Activated CD4-positive, alpha-beta memory T cell treated with anti-CD3 and anti-CD28 coated beads, Interleukin-2, amount 10 ng/mL, durations not matched to agents 7 days and 5 days (primary cell): ENCODE measurements at regions not wholly inside any gene's neighbourhood (a gene's known extent, or its start where the extent isn't known, plus 50 kb on each side); places are given as distances from the start of the nearest gene placed in this dataset.
"Not testable (repeated sequence)": the region's sequence is repeated elsewhere in the genome, so short reads cannot be mapped to it uniquely, and the experiment has no call there.

Experiments used
- CTCF ChIA-PET: fragments of 350-600 bp; sonication (Branson Sonifier 250); formaldehyde crosslinking; loops from one replicate; lab custom pipeline; 2021; ENCODE audit warnings: antibody characterized with exemption, inconsistent platforms; lab: Charles Lee
- POLR2A ChIA-PET: fragments of 350-600 bp; sonication (Branson Sonifier 250); formaldehyde crosslinking; loops from one replicate; lab custom pipeline; 2021; ENCODE audit warnings: antibody characterized with exemption; lab: Charles Lee
- DNase-seq: peaks from one replicate; pipeline ENCODE4 v3.0.0-alpha.2; 2020
- H3K27ac Mint-ChIP-seq: one replicate; pipeline ENCODE4 v1.8.0; 2021; ENCODE audit warnings: mild to moderate bottlenecking, mixed read lengths
- H3K27me3 Mint-ChIP-seq: one replicate; pipeline ENCODE4 v1.8.0; 2021; ENCODE audit warnings: mixed read lengths
- H3K36me3 Mint-ChIP-seq: one replicate; pipeline ENCODE4 v1.8.0; 2021; ENCODE audit warnings: low read depth, mixed read lengths
- H3K4me1 Mint-ChIP-seq: one replicate; pipeline ENCODE4 v1.8.0; 2021; ENCODE audit warnings: mixed read lengths
- H3K4me3 Mint-ChIP-seq: one replicate; pipeline ENCODE4 v1.8.0; 2021; ENCODE audit warnings: mild to moderate bottlenecking, mixed read lengths
- H3K9me3 Mint-ChIP-seq: one replicate; pipeline ENCODE4 v1.8.0; 2021; ENCODE audit warnings: mixed read lengths

GRCh38 chr4:183374950-183375555 is 52.8 kb upstream of the CLDN24 start:
- Mint-ChIP-seq H3K27me3 (no peaks in the 10 kb centered on the region), H3K36me3 (peaks cover 4% of the 10 kb centered on the region), H3K4me1 (no peaks in the 10 kb centered on the region), H3K9me3 (peaks cover 13% of the 10 kb centered on the region), H3K4me3 (no peak overlapping the region), H3K27ac (no peak overlapping the region)
- ChIA-PET POLR2A (no interaction called here), CTCF (no interaction called here)
- DNase-seq = no peak

GRCh38 chr4:183376381-183376780 is 54.2 kb upstream of the CLDN24 start:
- Mint-ChIP-seq H3K4me1 (no peaks in the 10 kb centered on the region), H3K9me3 (peaks cover 13% of the 10 kb centered on the region), H3K36me3 (peaks cover 4% of the 10 kb centered on the region), H3K27ac (no peak overlapping the region), H3K27me3 (peaks cover 1% of the 10 kb centered on the region), H3K4me3 (no peak overlapping the region)
- no peak for DNase-seq
- CTCF ChIA-PET = no interaction called here
- POLR2A ChIA-PET = no interaction called here

- ChIA-PET POLR2A (no interaction called here), CTCF (no interaction called here)
These were observed 55.3 kb upstream of the CLDN24 start for GRCh38 chr4:183377491-183377890.

GRCh38 chr4:183378347-183378746 is 56.1 kb upstream of the CLDN24 start:
- H3K4me1 Mint-ChIP-seq, CTCF ChIA-PET, H3K36me3 Mint-ChIP-seq, H3K27ac Mint-ChIP-seq, DNase-seq, H3K4me3 Mint-ChIP-seq, POLR2A ChIA-PET, H3K27me3 Mint-ChIP-seq: not testable (repeated sequence)
- peaks cover 13% of the 10 kb centered on the region for H3K9me3 Mint-ChIP-seq

More at GRCh38 chr4:183377491-183377890, 55.3 kb upstream of the CLDN24 start:
- Mint-ChIP-seq H3K9me3 (peaks cover 13% of the 10 kb centered on the region), H3K27ac (no peak overlapping the region), H3K4me3 (no peak overlapping the region), H3K36me3 (peaks cover 4% of the 10 kb centered on the region), H3K27me3 (peaks cover 1% of the 10 kb centered on the region), H3K4me1 (no peaks in the 10 kb centered on the region)
- no peak for DNase-seq

GRCh38 chr4:183380901-183381300 is 58.7 kb upstream of the CLDN24 start:
- no peak for DNase-seq
- H3K27me3 Mint-ChIP-seq = peaks cover 1% of the 10 kb centered on the region
- no peak overlapping the region for H3K4me3 Mint-ChIP-seq
- no peak overlapping the region for H3K27ac Mint-ChIP-seq
- H3K36me3 Mint-ChIP-seq = peaks cover 4% of the 10 kb centered on the region
- ChIA-PET POLR2A (no interaction called here), CTCF (interaction anchor here (0.9 kb wide), 1 partner anchor 26 kb away, joined by 3 read pairs; no protein-coding TSS in a partner anchor)
- peaks cover 16% of the 10 kb centered on the region for H3K9me3 Mint-ChIP-seq
- no peaks in the 10 kb centered on the region for H3K4me1 Mint-ChIP-seq

GRCh38 chr4:183383606-183384005 is 60.8 kb upstream of the CDKN2AIP start:
- Mint-ChIP-seq H3K4me1 (no peaks in the 10 kb centered on the region), H3K36me3 (no peaks in the 10 kb centered on the region), H3K9me3 (peaks cover 6% of the 10 kb centered on the region), H3K4me3 (no peak overlapping the region), H3K27ac (no peak overlapping the region), H3K27me3 (peaks cover 4% of the 10 kb centered on the region)
- no peak for DNase-seq
- CTCF ChIA-PET = no interaction called here
- POLR2A ChIA-PET = no interaction called here

GRCh38 chr4:183384516-183384915 is 59.9 kb upstream of the CDKN2AIP start:
- Mint-ChIP-seq H3K4me1 (no peaks in the 10 kb centered on the region), H3K27ac (no peak overlapping the region), H3K36me3 (no peaks in the 10 kb centered on the region), H3K4me3 (no peak overlapping the region), H3K27me3 (peaks cover 4% of the 10 kb centered on the region), H3K9me3 (peaks cover 4% of the 10 kb centered on the region)
- CTCF ChIA-PET = no interaction called here
- no peak for DNase-seq
- POLR2A ChIA-PET = no interaction called here

GRCh38 chr4:183384983-183385382 is 59.5 kb upstream of the CDKN2AIP start:
- H3K27ac Mint-ChIP-seq = no peak overlapping the region
- POLR2A ChIA-PET = no interaction called here
- DNase-seq = no peak
- H3K4me3 Mint-ChIP-seq = no peak overlapping the region
- CTCF ChIA-PET = no interaction called here
- no peaks in the 10 kb centered on the region for H3K4me1 Mint-ChIP-seq
- H3K36me3 Mint-ChIP-seq = no peaks in the 10 kb centered on the region
- H3K9me3 Mint-ChIP-seq = peaks cover 3% of the 10 kb centered on the region
- H3K27me3 Mint-ChIP-seq = peaks cover 4% of the 10 kb centered on the region

- ChIA-PET POLR2A (no interaction called here), CTCF (no interaction called here)
- H3K27me3 Mint-ChIP-seq = peaks cover 12% of the 10 kb centered on the region
- H3K9me3 Mint-ChIP-seq = peaks cover 3% of the 10 kb centered on the region
- no peak overlapping the region for H3K4me3 Mint-ChIP-seq
- peaks cover 5% of the 10 kb centered on the region for H3K4me1 Mint-ChIP-seq
- DNase-seq = no peak
- H3K36me3 Mint-ChIP-seq = no peaks in the 10 kb centered on the region
- no peak overlapping the region for H3K27ac Mint-ChIP-seq
These were observed 56.4 kb upstream of the CDKN2AIP start for GRCh38 chr4:183388021-183388420.

- ChIA-PET CTCF (no interaction called here), POLR2A (no interaction called here)
- H3K27me3 Mint-ChIP-seq = peaks cover 12% of the 10 kb centered on the region
- no peak overlapping the region for H3K27ac Mint-ChIP-seq
- H3K4me1 Mint-ChIP-seq = peaks cover 5% of the 10 kb centered on the region
- DNase-seq = no peak
- no peak overlapping the region for H3K4me3 Mint-ChIP-seq
- H3K9me3 Mint-ChIP-seq = peaks cover 3% of the 10 kb centered on the region
- H3K36me3 Mint-ChIP-seq = no peaks in the 10 kb centered on the region
These were observed 55.7 kb upstream of the CDKN2AIP start for GRCh38 chr4:183388777-183389176.

GRCh38 chr4:183390374-183390773 is 54.1 kb upstream of the CDKN2AIP start:
- POLR2A ChIA-PET = no interaction called here
- H3K27ac Mint-ChIP-seq = no peak overlapping the region
- CTCF ChIA-PET = no interaction called here
- no peak for DNase-seq
- peaks cover 5% of the 10 kb centered on the region for H3K4me1 Mint-ChIP-seq
- no peak overlapping the region for H3K4me3 Mint-ChIP-seq
- H3K9me3 Mint-ChIP-seq = peaks cover 1% of the 10 kb centered on the region
- no peaks in the 10 kb centered on the region for H3K36me3 Mint-ChIP-seq
- H3K27me3 Mint-ChIP-seq = peaks cover 13% of the 10 kb centered on the region

GRCh38 chr4:183391204-183391603 is 53.2 kb upstream of the CDKN2AIP start:
- no peak overlapping the region for H3K27ac Mint-ChIP-seq
- CTCF ChIA-PET = no interaction called here

GRCh38 chr4:183392377-183392776 is 52.1 kb upstream of the CDKN2AIP start:
- H3K27ac Mint-ChIP-seq = no peak overlapping the region
- no peak overlapping the region for H3K4me3 Mint-ChIP-seq
- peaks cover 16% of the 10 kb centered on the region for H3K4me1 Mint-ChIP-seq
- no peak for DNase-seq
- H3K9me3 Mint-ChIP-seq = no peaks in the 10 kb centered on the region
- POLR2A ChIA-PET = no interaction called here
- CTCF ChIA-PET = interaction anchor here (0.7 to 1.5 kb wide), 3 partner anchors 15 to 162 kb away, joined by 3 to 6 read pairs (median 4); no protein-coding TSS in a partner anchor
- H3K36me3 Mint-ChIP-seq = no peaks in the 10 kb centered on the region
- H3K27me3 Mint-ChIP-seq = peaks cover 13% of the 10 kb centered on the region

More at GRCh38 chr4:183391204-183391603, 53.2 kb upstream of the CDKN2AIP start:
- H3K4me1 Mint-ChIP-seq = peaks cover 7% of the 10 kb centered on the region
- no peaks in the 10 kb centered on the region for H3K9me3 Mint-ChIP-seq
- no peak for DNase-seq
- H3K4me3 Mint-ChIP-seq = no peak overlapping the region
- POLR2A ChIA-PET = no interaction called here
- H3K27me3 Mint-ChIP-seq = peaks cover 13% of the 10 kb centered on the region
- H3K36me3 Mint-ChIP-seq = no peaks in the 10 kb centered on the region

GRCh38 chr4:183393446-183393845 is 51.0 kb upstream of the CDKN2AIP start:
- no peaks in the 10 kb centered on the region for H3K36me3 Mint-ChIP-seq
- no peak overlapping the region for H3K27ac Mint-ChIP-seq
- no peak for DNase-seq
- peaks cover 13% of the 10 kb centered on the region for H3K27me3 Mint-ChIP-seq
- ChIA-PET CTCF (interaction anchor here (0.7 to 1.5 kb wide), 2 partner anchors 14 to 366 kb away, joined by 3 to 6 read pairs; no protein-coding TSS in a partner anchor), POLR2A (no interaction called here)
- H3K4me1 Mint-ChIP-seq = peaks cover 23% of the 10 kb centered on the region
- H3K9me3 Mint-ChIP-seq = no peaks in the 10 kb centered on the region
- H3K4me3 Mint-ChIP-seq = no peak overlapping the region
